Prostate gland (tissue), 2 donors: ENCODE measurements at regions not wholly inside any gene's neighbourhood (a gene's known extent, or its start where the extent isn't known, plus 50 kb on each side); places are given as distances from the start of the nearest gene placed in this dataset.

Experiments used
- DNase-seq: peaks from one replicate; pipeline ENCODE4 v3.0.0-alpha.2; 2019; ENCODE audit warnings: low spot score
- H3K27ac ChIP-seq, 2 donors: fragments of 200-600 bp; sonication (generic); 2 replicates each; pipeline ENCODE4 v1.5.1; 2017 to 2019
- H3K27me3 ChIP-seq: fragments of 200-600 bp; sonication (generic); replicated peaks from 2 replicates; pipeline ENCODE4 v1.5.1; 2019; ENCODE audit not compliant: insufficient read depth
- H3K36me3 ChIP-seq, 2 donors: fragments of 200-600 bp; sonication (generic); 1 replicate in 1 of 2; 2 replicates in 1 of 2; pipeline versions ENCODE4 v1.5.1 to v1.8.1; 2017 to 2019
- H3K4me1 ChIP-seq: fragments of 200-600 bp; sonication (generic); replicated peaks from 2 replicates; pipeline ENCODE4 v1.5.1; 2019
- H3K4me3 ChIP-seq, 2 donors: fragments of 200-600 bp; sonication (generic); 2 replicates each; pipeline ENCODE4 v1.5.1; 2017 to 2019
- H3K9me3 ChIP-seq: fragments of 200-600 bp; sonication (generic); 2 replicates; pipeline ENCODE4 v1.5.1; 2017
- POLR2A ChIP-seq: fragments of 450-650 bp; IDR thresholded peaks from one replicate; pipeline ENCODE4 v1.6.1; 2016; ENCODE audit warnings: antibody characterized with exemption, mild to moderate bottlenecking
- POLR2AphosphoS5 ChIP-seq: sonication (generic); formaldehyde crosslinking; IDR thresholded peaks from one replicate; pipeline ENCODE4 v1.6.1; 2017; ENCODE audit warnings: antibody characterized with exemption
- WGBS: methylation state at CpG from one replicate; pipeline ENCODE4 v1.1.5; 2018; 5-methylcytosine and 5-hydroxymethylcytosine counted together
- intact Hi-C: fragments of 100-400 bp; cut with DNase I; formaldehyde crosslinking; loops from one replicate; pipeline ENCODE4 v1.14.2; 2022
- TF ChIP-seq, protein P1 (sequence below), 4 experiments: fragments of 200-600 bp in 2 of 4; fragments of 450-650 bp in 2 of 4; sonication (generic) in 2 of 4; IDR thresholded peaks; 1 replicate in 3 of 4; 2 replicates in 1 of 4; pipeline ENCODE4 v1.5.1; 2016 to 2019; ENCODE audit warnings: antibody characterized with exemption in 4 of 4, mild to moderate bottlenecking in 2 of 4, moderate library complexity in 2 of 4

- no peak overlapping the region for H3K27ac ChIP-seq
- WGBS, result 5% methylated on average over 3 of the region's 3 CpGs
- no peak for DNase-seq
- H3K36me3 ChIP-seq, result no peaks in the 10 kb centered on the region
- peak; percentile 27 for TF ChIP-seq POLR2AphosphoS5
- TF ChIP-seq, protein P1, sequence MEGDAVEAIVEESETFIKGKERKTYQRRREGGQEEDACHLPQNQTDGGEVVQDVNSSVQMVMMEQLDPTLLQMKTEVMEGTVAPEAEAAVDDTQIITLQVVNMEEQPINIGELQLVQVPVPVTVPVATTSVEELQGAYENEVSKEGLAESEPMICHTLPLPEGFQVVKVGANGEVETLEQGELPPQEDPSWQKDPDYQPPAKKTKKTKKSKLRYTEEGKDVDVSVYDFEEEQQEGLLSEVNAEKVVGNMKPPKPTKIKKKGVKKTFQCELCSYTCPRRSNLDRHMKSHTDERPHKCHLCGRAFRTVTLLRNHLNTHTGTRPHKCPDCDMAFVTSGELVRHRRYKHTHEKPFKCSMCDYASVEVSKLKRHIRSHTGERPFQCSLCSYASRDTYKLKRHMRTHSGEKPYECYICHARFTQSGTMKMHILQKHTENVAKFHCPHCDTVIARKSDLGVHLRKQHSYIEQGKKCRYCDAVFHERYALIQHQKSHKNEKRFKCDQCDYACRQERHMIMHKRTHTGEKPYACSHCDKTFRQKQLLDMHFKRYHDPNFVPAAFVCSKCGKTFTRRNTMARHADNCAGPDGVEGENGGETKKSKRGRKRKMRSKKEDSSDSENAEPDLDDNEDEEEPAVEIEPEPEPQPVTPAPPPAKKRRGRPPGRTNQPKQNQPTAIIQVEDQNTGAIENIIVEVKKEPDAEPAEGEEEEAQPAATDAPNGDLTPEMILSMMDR (IDR thresholded peaks at IDR 0.05), result no peak
- no peak for TF ChIP-seq POLR2A
- no peaks in the 10 kb centered on the region for H3K9me3 ChIP-seq
- H3K4me3 ChIP-seq, result no peak overlapping the region
- intact Hi-C loops, result no loop called here
- H3K27me3 ChIP-seq, result no peaks in the 10 kb centered on the region
- H3K4me1 ChIP-seq, result no peaks in the 10 kb centered on the region
Observed at GRCh38 chr21:38037416-38037815, 121.2 kb upstream of the KCNJ6 start.

DNA sequence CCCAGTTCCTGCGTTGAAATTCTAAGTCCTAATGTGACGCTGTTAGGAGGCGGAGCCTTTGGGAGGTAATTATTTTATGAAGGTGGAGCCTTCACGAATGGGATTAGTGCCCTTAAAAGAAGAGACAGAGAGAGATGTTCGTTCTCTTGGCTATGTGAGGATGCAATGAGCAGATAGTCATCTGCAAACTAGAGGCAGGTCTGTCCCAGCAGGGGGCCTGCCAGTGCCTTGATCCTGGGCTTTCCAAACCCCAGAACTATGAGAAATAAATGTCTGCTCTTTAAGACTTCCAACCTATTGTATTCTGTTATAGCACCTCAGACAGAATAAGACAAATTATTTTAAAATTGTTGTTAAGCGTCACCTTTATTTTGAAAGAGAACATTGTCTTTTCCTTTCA, 123.1 kb upstream of the KCNJ6 start:
- no peak overlapping the region for H3K27ac ChIP-seq

GRCh38 chr21:38039841-38040240, 123.6 kb upstream of the KCNJ6 start:
- Histone ChIP-seq H3K4me1 (no peaks in the 10 kb centered on the region), H3K27me3 (no peaks in the 10 kb centered on the region), H3K27ac (no peak overlapping the region), H3K36me3 (no peaks in the 10 kb centered on the region), H3K9me3 (no peaks in the 10 kb centered on the region), H3K4me3 (no peak overlapping the region)
- DNase-seq, result no peak
- intact Hi-C loops, result no loop called here
- TF ChIP-seq, protein P1 (IDR thresholded peaks at IDR 0.05), result no peak
- TF ChIP-seq POLR2A (no peak), POLR2AphosphoS5 (no peak)

More for the DNA sequence above, 123.1 kb upstream of the KCNJ6 start:
- Histone ChIP-seq H3K27me3 (no peaks in the 10 kb centered on the region), H3K36me3 (no peaks in the 10 kb centered on the region), H3K4me1 (no peaks in the 10 kb centered on the region), H3K9me3 (no peaks in the 10 kb centered on the region), H3K4me3 (no peak overlapping the region)
- TF ChIP-seq, protein P1 (IDR thresholded peaks at IDR 0.05), result no peak
- no peak for TF ChIP-seq POLR2AphosphoS5
- TF ChIP-seq POLR2A, result no peak
- intact Hi-C loops, result no loop called here
- DNase-seq, result no peak
- 63% methylated on average over 6 of the region's 6 CpGs for WGBS

DNA sequence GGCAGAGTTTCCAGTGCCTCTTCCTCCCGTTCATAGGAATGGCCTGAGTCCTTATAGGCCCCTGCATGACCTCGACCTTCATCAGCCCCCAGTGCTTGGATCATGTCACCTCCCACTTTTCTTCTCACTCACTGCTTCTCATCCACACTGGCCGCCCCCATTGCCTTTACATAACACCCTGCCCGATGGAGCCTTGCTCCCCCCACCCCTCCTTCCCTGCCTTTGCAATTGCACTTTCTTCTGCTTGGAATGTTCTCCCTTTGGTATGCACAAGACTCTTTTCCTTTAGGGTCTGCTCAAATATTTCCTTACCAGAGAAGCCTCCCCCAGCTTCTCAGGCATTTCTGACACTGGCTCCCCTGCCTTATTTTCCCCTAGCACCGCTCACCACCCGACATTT, 125.2 kb upstream of the KCNJ6 start:
- no peaks in the 10 kb centered on the region for H3K9me3 ChIP-seq
- no peaks in the 10 kb centered on the region for H3K4me1 ChIP-seq
- H3K4me3 ChIP-seq, result no peak overlapping the region
- no peak for DNase-seq
- intact Hi-C loops, result no loop called here
- no peaks in the 10 kb centered on the region for H3K27me3 ChIP-seq
- H3K27ac ChIP-seq, result no peak overlapping the region
- TF ChIP-seq POLR2A (no peak), POLR2AphosphoS5 (no peak)
- TF ChIP-seq, protein P1 (IDR thresholded peaks at IDR 0.05), result no peak
- H3K36me3 ChIP-seq, result no peaks in the 10 kb centered on the region
- WGBS, result 69% methylated on average over 6 of the region's 6 CpGs

GRCh38 chr21:38042246-38042645, 126.0 kb upstream of the KCNJ6 start:
- Histone ChIP-seq H3K27me3 (no peaks in the 10 kb centered on the region), H3K4me3 (no peak overlapping the region), H3K36me3 (no peaks in the 10 kb centered on the region), H3K27ac (no peak overlapping the region), H3K4me1 (no peaks in the 10 kb centered on the region), H3K9me3 (no peaks in the 10 kb centered on the region)
- no peak for DNase-seq
- 94% methylated on average over 2 of the region's 2 CpGs for WGBS
- TF ChIP-seq POLR2A (no peak), POLR2AphosphoS5 (no peak)
- TF ChIP-seq, protein P1 (IDR thresholded peaks at IDR 0.05), result no peak
- intact Hi-C loops, result no loop called here
